IPS DF 6.9 (cell line): ENCODE measurements at regions not wholly inside any gene's neighbourhood (a gene's known extent, or its start where the extent isn't known, plus 50 kb on each side); places are given as distances from the start of the nearest gene placed in this dataset.
"Not testable (repeated sequence)": the region's sequence is repeated elsewhere in the genome, so short reads cannot be mapped to it uniquely, and the experiment has no call there.

Source experiments
- DNase-seq: peaks from one replicate; pipeline ENCODE4 v3.0.0-alpha.2; 2013; ENCODE audit warnings: low read depth, low spot score
- H3K27ac ChIP-seq: one replicate; pipeline ENCODE4 v1.5.1; 2013; ENCODE audit warnings: low read length, control low read depth
- H3K27me3 ChIP-seq: 2 replicates; pipeline ENCODE4 v1.6.1; 2013; ENCODE audit warnings: mild to moderate bottlenecking, low read length; ENCODE audit not compliant: control insufficient read depth, insufficient read depth
- H3K36me3 ChIP-seq: 2 replicates; pipeline ENCODE4 v1.6.1; 2013; ENCODE audit warnings: low read length; ENCODE audit not compliant: control insufficient read depth, insufficient read depth
- H3K4me1 ChIP-seq: 2 replicates; pipeline ENCODE4 v1.6.1; 2013; ENCODE audit warnings: low read length; ENCODE audit not compliant: control insufficient read depth, insufficient read depth
- H3K4me3 ChIP-seq: 2 replicates; pipeline ENCODE4 v1.5.1; 2013; ENCODE audit warnings: mild to moderate bottlenecking, low read length
- H3K9me3 ChIP-seq: 2 replicates; pipeline ENCODE4 v1.6.1; 2013; ENCODE audit warnings: low read length, inconsistent platforms; ENCODE audit not compliant: control insufficient read depth, insufficient read depth
- WGBS: extraction: QIAGEN DNeasy Blood & Tissue Kit; methylation state at CpG from one replicate; pipeline ENCODE4 v1.1.7; 2013; ENCODE audit warnings: mixed read lengths, missing lambda C conversion rate; ENCODE audit not compliant: insufficient read length, insufficient coverage; 5-methylcytosine and 5-hydroxymethylcytosine counted together

DNA sequence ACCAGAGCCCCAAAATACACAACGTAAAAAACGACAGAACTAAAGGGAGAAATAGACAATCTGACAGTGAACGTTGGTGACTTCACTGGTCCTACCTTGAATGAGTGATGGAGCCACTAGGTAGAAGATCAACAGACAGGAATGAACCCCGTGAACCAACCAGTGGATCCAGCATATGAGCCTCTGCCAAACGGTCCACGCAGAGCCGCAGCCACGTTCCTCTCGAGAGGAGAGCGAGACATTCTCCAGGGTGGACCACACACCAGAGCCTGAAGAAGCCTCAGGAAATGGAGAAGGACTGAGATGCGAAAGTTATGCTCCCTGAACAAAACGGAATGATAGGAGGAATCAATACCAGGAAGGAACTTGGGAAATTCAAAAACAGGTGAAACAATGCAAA lies 178.4 kb downstream of the RTP5 start:
- no peak for DNase-seq
- Histone ChIP-seq H3K4me3 (no peak overlapping the region), H3K36me3 (no peaks in the 10 kb centered on the region), H3K27ac (no peak overlapping the region), H3K27me3 (peaks cover 3% of the 10 kb centered on the region), H3K4me1 (no peaks in the 10 kb centered on the region), H3K9me3 (no peaks in the 10 kb centered on the region)
- no CpG with 5 or more reads among the region's 12 CpGs for WGBS

- H3K27me3 ChIP-seq = peaks cover 3% of the 10 kb centered on the region
- H3K27ac ChIP-seq = no peak overlapping the region
- H3K9me3 ChIP-seq = no peaks in the 10 kb centered on the region
- no peak for DNase-seq
- WGBS = no CpG with 5 or more reads among the region's 2 CpGs
- H3K36me3 ChIP-seq = no peaks in the 10 kb centered on the region
- no peaks in the 10 kb centered on the region for H3K4me1 ChIP-seq
- no peak overlapping the region for H3K4me3 ChIP-seq
Measured at GRCh38 chr2:242048479-242048878, 178.9 kb downstream of the RTP5 start.

DNA sequence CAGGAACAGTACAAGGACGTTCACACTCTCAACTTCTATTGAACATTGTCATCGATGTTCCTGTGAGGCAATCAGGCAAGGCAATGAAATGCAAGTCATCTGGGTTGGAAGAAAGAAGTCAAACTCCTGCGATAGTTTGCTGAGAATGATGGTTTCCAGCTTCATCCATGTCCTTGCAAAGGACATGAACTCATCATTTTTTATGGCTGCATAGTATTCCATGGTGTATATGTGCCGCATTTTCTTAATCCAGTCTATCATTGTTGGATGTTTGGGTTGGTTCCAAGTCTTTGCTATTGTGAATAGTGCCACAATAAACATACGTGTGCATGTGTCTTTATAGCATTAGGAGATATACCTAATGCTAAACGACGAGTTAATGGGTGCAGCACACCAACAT lies 180.0 kb downstream of the RTP5 start:
- WGBS = no CpG with 5 or more reads among the region's 7 CpGs
- H3K9me3 ChIP-seq = not testable (repeated sequence)

DNA sequence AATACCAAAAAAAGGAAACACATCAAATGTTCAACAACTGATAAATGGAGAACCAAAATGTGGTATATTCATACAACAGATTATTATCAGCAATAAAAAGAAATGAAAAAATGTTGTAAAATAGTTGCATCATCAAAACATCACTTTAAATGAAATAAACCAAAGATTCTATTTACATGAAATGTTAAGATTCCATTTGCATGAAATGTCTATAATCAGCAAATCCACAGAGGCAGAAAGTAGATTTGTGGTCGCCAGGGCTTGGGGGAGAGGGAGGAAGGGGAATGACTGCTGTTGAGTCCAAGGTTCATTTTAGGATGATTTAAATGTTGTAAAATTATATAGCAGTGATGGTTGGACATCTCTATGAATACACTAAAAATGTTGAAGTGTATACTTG lies 181.9 kb downstream of the RTP5 start:
- Histone ChIP-seq H3K27ac (no peak overlapping the region), H3K27me3 (peaks cover 3% of the 10 kb centered on the region), H3K4me1 (no peaks in the 10 kb centered on the region), H3K4me3 (no peak overlapping the region), H3K9me3 (no peaks in the 10 kb centered on the region), H3K36me3 (no peaks in the 10 kb centered on the region)
- DNase-seq = no peak
- WGBS = no CpG with 5 or more reads among the region's 1 CpG

More for the DNA sequence above, 180.0 kb downstream of the RTP5 start:
- H3K27ac ChIP-seq, H3K27me3 ChIP-seq, DNase-seq, H3K36me3 ChIP-seq, H3K4me1 ChIP-seq, H3K4me3 ChIP-seq: not testable (repeated sequence)

DNA sequence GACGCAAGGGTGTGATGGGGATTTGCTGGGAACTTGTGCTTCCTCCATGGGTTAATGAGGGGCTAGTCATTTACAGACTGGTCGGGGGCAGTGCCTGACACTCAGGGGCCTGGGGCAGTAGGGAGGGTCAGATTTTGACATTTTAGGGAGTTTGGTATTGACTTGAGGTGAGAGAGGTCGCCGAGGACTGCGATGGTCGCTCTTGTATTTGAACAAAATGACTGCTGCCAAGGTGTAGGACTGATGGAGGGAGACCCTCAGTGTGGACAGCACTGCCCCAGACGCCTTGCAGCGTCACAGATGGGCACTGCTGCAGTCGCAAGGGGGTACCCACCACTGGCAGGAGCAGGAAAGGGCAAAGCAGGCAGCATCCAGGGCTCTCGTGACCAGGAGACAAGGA lies 182.9 kb downstream of the RTP5 start:
- Histone ChIP-seq H3K27me3 (peaks cover 3% of the 10 kb centered on the region), H3K9me3 (no peaks in the 10 kb centered on the region)
- WGBS = no CpG with 5 or more reads among the region's 10 CpGs

GRCh38 chr2:242053921-242054320 lies 184.4 kb downstream of the RTP5 start:
- DNase-seq = no peak
- H3K9me3 ChIP-seq = no peaks in the 10 kb centered on the region
- no peak overlapping the region for H3K4me3 ChIP-seq
- no CpG with 5 or more reads among the region's 12 CpGs for WGBS
- no peaks in the 10 kb centered on the region for H3K36me3 ChIP-seq
- no peak overlapping the region for H3K27ac ChIP-seq
- no peaks in the 10 kb centered on the region for H3K27me3 ChIP-seq
- H3K4me1 ChIP-seq = no peaks in the 10 kb centered on the region

More for the DNA sequence above, 182.9 kb downstream of the RTP5 start:
- H3K36me3 ChIP-seq = no peaks in the 10 kb centered on the region
- H3K27ac ChIP-seq = no peak overlapping the region
- DNase-seq = no peak
- no peak overlapping the region for H3K4me3 ChIP-seq
- no peaks in the 10 kb centered on the region for H3K4me1 ChIP-seq

- WGBS = no CpG with 5 or more reads among the region's 6 CpGs
- Histone ChIP-seq H3K27ac (no peak overlapping the region), H3K36me3 (no peaks in the 10 kb centered on the region), H3K9me3 (no peaks in the 10 kb centered on the region), H3K4me3 (no peak overlapping the region), H3K27me3 (no peaks in the 10 kb centered on the region), H3K4me1 (no peaks in the 10 kb centered on the region)
- no peak for DNase-seq
Measured at GRCh38 chr2:242054406-242054805, 184.9 kb downstream of the RTP5 start.

- H3K4me3 ChIP-seq = no peak overlapping the region
- H3K27me3 ChIP-seq = no peaks in the 10 kb centered on the region
- no peak for DNase-seq
- WGBS = no CpG with 5 or more reads among the region's 39 CpGs
- H3K27ac ChIP-seq = no peak overlapping the region
- H3K36me3 ChIP-seq = no peaks in the 10 kb centered on the region
- no peaks in the 10 kb centered on the region for H3K9me3 ChIP-seq
- no peaks in the 10 kb centered on the region for H3K4me1 ChIP-seq
Measured at GRCh38 chr2:242054881-242055801, 185.6 kb downstream of the RTP5 start.

DNA sequence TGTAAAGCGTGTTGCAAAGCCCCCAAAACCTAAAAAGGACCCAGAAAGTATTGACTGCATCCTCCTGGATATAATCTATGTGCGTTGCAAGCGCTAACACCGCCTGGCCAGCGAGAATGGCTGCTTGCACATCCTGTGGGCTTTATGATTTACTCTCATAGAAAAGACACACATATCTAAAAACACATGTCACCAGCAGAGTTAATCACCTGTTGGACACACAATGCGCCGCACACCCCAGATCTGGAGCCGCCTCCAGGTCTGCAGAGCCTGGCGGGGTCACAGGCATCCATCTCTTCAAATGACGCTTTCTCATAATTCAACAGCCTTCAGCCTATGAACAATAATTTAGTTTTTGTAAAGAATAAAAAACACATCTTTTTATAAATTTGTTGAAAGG lies 186.5 kb downstream of the RTP5 start:
- H3K4me3 ChIP-seq = no peak overlapping the region
- no CpG with 5 or more reads among the region's 10 CpGs for WGBS
- no peaks in the 10 kb centered on the region for H3K27me3 ChIP-seq
- H3K4me1 ChIP-seq = no peaks in the 10 kb centered on the region
- no peaks in the 10 kb centered on the region for H3K9me3 ChIP-seq
- H3K27ac ChIP-seq = no peak overlapping the region
- DNase-seq = no peak
- H3K36me3 ChIP-seq = no peaks in the 10 kb centered on the region

- H3K9me3 ChIP-seq = no peaks in the 10 kb centered on the region
- WGBS = no CpG with 5 or more reads among the region's 11 CpGs
- H3K4me1 ChIP-seq = no peaks in the 10 kb centered on the region
- no peaks in the 10 kb centered on the region for H3K36me3 ChIP-seq
- DNase-seq = no peak
- H3K27ac ChIP-seq = no peak overlapping the region
- H3K27me3 ChIP-seq = no peaks in the 10 kb centered on the region
- H3K4me3 ChIP-seq = no peak overlapping the region
Measured at GRCh38 chr2:242056785-242057184, 187.3 kb downstream of the RTP5 start.
